NCI-H146 treated with DMSO at 0.1 percent for 48 hours (cell line): ENCODE measurements at regions not wholly inside any gene's neighbourhood (a gene's known extent, or its start where the extent isn't known, plus 50 kb on each side); places are given as distances from the start of the nearest gene placed in this dataset.
"Not testable (repeated sequence)": the region's sequence is repeated elsewhere in the genome, so short reads cannot be mapped to it uniquely, and the experiment has no call there.

ENCODE experiments used
- DNase-seq: peaks from one replicate; lab custom pipeline; 2025; ENCODE audit not compliant: unreplicated experiment; lab: John Stamatoyannopoulos, UW

DNA sequence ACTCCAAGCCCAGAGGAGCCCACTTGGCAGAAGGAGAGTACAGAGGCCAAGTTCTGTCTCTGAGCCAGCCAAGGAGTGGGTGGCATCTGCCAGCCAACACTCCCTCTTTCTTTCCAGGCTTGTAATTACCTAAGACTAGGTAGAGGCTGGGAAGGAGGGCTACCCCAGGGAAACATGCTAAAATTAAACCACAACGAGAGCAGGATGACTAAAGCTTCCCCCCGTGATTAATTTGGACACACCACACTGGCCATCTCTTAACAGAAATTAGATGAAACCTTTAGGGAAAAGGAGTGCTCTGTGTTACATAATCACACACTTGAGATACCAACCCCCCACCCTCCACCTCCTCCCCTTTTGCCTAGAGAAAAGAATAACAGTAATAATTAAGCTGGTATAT is 102.1 kb upstream of the ZC3H12A start:
- no peak for DNase-seq

GRCh38 chr1:37372711-37373110 is 101.7 kb upstream of the ZC3H12A start:
- no peak for DNase-seq

- no peak for DNase-seq
These were observed 101.0 kb upstream of the ZC3H12A start for GRCh38 chr1:37373413-37373812.

DNA sequence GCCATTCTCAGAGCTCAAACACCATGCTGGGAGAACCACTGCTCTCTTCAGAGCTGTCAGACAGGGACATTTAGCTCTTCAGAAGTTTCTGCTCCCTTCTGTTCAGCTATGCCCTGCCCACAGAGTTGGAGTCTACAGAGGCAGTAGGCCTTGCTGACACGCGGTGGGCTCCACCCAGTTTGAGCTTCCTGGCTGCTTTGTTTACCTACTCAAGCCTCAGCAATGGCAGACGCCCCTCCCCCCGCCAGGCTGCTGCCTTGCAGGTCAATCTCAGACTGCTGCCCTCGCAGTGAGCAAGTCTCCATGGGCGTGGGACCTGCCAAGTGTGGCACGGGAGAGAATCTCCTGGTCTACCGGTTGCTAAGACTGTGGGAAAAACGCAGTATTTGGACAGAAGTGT is 93.8 kb upstream of the ZC3H12A start:
- DNase-seq, result not testable (repeated sequence)

DNA sequence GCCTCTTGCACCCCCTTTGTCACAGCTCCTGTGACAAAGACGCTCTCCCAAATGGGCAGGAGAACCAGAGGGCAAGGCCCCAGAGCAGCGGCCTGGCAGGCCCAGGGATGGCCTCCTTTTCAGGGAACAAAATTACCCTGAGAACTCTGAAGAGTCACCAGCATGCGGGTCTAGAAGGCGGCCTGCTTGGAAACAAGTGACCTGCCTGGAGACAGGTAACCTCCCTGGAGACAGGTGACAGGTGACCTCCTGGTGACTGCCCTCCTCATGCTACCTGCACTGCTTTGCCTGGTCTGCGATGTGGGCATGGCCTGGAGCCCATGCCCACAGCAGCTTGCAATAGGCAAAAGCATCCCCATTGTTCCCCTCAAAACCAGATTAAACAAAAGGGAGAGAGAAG is 86.5 kb upstream of the ZC3H12A start:
- DNase-seq, result no peak

DNA sequence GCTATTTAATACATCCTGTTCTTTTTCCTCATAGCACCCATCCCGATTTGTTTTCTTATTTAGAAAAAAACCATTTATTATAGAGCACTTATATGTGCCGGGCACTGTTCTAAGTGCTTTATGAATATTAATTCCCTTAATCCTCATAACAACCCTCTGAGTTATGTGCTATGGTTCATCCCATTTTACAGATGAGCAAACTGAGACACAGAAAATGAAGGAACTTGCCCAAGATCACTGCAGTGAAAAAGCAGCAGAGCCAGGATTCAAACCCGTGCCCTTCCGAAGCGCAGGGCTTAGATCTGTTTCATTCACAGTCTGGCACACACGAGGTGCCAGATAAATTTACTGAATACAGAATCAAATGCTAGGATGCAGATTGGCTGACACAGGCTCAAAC is 85.1 kb upstream of the ZC3H12A start:
- no peak for DNase-seq

GRCh38 chr1:37391211-37392011 is 83.0 kb upstream of the ZC3H12A start:
- DNase-seq, result peak; percentile 82

- DNase-seq, result no peak
These were observed 82.3 kb upstream of the ZC3H12A start for GRCh38 chr1:37392051-37392450.

GRCh38 chr1:37393173-37394120 is 80.9 kb upstream of the ZC3H12A start:
- no peak for DNase-seq

- DNase-seq, result no peak
These were observed 79.6 kb upstream of the ZC3H12A start for GRCh38 chr1:37394574-37395464.

GRCh38 chr1:37398096-37398495 is 76.3 kb upstream of the ZC3H12A start:
- DNase-seq, result no peak

DNA sequence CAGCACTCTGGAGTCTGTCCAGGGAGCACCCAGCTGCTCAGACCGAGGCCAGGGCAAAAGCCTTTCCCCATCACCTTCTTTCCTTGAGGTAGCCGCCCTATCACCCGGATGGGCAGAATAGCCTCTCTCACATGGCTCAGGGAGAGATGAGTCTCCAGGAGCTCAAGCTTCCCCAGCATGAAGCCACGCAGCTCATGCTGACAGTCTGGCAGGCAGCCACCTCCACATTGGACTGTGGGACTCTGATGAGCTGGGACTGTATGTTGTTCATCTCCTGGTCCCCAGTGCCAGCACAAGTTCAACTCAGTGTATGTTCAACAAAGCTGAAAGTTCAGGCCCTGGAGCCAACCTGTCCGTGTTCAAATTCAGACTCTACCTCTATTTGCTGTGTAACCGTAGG is 75.2 kb upstream of the ZC3H12A start:
- DNase-seq, result no peak

- DNase-seq, result no peak
These were observed 74.4 kb upstream of the ZC3H12A start for GRCh38 chr1:37399830-37400464.

DNA sequence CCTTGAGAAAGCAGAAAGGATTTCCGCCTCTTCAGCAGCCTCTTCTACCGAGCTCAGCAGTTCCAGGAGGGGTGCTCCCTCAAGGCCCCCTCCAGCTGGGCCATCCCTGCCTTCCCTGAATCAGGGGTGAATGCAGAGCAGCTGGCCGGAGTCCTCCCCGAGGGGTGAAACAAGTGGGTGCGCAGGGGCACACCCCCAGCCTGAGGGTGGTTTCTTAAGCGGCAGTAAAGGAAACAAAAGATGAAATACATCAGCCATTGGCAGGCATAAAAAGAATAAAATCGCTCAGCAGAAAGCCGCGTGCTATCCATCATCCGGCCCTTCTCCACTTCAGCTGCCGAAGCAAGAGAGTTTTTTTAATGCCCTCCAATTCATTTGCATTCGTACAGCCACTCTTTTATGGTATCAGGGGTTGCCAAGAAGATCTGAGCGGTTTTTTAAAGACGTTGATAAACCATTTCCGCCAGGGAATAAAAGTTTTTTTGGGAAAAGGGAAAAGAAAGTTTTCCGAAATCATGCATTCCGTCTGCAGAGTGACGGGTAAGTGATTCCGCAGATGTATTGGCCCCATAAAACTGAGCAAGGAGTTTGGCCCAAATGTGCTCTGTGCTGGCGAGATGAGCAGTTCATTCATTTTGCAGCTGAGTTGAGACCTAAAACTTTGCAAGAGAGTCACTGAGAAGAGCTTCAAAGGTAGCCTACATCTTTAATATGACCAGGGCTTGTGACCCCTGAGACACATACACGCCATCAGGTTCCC is 73.7 kb upstream of the ZC3H12A start:
- no peak for DNase-seq

DNA sequence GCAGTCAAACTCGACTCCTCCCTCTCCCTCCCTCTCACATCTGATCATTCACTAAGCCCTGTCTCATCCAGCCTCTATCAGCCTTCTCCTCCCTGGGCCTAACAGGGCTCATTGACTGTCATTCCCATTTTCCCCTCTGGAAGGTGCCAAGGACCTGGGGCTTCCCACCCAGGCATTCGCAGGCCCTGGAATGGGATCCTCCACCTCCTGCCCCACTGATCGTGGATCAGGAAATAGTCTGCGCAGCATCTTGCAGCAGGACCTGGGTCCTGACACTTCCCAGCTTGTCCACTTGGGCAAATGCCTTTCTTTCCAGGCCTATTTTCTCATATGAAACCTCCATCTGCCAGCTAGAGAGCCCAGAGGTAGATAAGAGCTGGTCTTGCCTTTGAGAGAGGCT is 71.2 kb upstream of the ZC3H12A start:
- no peak for DNase-seq

DNA sequence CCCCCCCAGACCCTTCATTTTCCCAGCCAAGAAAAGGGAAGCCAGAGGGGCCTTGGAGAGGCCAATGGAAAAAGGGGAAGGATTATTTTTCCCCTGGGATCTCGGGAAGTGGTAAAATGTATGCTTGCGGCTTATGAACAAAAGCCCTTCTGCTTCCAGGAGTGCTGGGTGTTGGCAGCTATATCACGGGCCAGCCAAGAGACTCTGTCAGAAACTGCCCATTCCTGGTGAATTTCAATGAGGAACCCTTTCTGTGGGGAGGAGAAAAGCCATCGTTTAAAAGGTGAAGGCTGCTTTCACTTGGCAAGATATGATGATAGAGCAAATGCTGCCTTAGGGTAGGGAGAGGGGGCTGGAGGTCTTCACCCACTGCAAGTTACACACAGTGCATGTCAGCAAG is 69.7 kb upstream of the ZC3H12A start:
- DNase-seq, result no peak

DNA sequence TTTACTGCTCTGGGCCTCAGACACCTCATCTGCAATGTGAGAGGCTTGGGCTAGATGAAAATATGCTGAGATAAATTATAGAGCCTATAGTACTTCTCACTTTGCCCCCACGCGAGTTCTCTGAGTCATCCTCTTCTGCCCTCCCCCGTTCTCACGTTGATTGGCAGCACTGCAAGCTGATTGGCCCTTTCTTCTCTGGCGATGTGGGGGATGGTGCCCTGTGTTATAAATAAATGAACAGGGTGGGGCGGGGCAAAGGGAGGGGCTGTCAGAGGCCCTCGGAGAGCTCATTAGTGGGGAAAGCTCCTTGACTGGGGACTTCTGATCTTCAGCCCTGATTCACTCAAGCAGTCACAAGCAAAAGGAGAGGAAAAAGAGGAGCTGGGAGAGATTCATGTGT is 64.3 kb upstream of the ZC3H12A start:
- no peak for DNase-seq

DNA sequence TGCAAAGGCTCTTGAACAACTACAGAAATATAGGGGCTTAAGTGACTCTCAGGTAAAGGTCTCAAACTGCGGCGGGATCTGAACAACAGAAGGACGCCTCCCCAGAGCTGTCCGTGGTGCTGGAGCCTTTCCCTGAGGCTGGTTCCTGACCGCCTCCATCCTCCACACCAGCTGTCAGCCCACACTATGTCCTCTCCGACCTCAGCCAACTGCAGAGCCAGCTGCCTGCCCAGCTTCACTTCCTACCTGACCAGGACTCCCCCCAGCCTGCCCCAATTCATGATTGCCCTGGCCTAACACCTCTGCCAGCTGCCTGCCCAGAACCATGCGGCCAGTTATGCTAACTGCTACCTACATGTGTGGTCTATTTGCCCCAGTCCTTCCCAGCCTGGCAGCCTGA is 63.6 kb upstream of the ZC3H12A start:
- no peak for DNase-seq

GRCh38 chr1:37415611-37416244 is 58.7 kb upstream of the ZC3H12A start:
- no peak for DNase-seq
